ENCODE measurements at regions not wholly inside any gene's neighbourhood (a gene's known extent, or its start where the extent isn't known, plus 50 kb on each side); places are given as distances from the start of the nearest gene placed in this dataset.
"Not testable (repeated sequence)": the region's sequence is repeated elsewhere in the genome, so short reads cannot be mapped to it uniquely, and the experiment has no call there.

DNA sequence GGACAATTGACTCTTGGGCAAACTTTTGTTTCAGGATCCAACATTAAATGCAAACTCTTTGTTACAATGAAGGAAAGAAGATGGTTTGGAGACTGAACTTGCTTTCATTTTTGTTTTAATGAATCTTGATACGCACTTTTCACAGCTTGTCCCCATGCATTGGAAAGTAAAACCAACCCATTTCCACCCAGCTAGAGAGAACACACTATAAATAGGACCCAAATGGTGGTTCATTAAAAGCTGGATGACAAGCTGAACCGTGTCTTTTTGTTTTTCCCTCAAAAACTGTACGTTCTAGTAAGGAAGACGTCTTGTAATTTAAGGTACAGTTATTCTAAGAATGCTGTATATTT lies 95.3 kb upstream of the EGFL6 start:
- DNase-seq: no peak

DNA sequence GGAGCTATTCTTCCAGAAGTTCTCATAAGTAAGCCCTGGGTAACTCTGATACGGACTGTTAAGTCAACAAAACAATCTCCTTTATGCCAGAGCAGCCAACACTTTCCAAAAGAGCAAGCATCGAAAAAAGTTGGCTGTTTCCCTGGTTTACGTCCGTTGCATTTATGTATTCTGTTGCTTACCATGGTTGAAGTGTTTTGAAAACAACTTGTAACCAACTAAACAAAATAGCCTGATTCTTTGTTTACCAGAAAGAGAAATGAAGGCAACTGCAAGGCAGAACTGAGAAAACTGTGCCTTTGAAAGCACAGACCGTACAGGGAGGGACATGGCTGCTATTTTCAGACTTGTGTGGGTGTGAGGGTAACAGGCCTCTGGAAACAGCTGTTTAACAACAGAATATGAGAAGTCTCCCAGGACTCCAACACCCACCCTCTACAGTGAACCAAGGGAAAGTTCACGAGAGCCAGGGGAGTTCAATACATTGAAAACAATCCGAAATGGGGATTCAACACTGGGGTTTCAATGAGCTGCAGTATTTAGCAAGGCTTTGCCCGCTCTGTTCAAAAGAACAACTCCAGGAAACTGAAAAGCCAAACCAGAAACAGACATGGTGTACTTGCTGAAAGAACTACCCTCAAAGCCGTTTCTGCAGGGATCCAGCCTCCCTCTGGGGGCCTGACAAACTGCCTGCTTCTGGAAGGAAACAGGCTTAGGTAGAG lies 95.8 kb upstream of the EGFL6 start:
- peak; percentile 5 for DNase-seq

DNA sequence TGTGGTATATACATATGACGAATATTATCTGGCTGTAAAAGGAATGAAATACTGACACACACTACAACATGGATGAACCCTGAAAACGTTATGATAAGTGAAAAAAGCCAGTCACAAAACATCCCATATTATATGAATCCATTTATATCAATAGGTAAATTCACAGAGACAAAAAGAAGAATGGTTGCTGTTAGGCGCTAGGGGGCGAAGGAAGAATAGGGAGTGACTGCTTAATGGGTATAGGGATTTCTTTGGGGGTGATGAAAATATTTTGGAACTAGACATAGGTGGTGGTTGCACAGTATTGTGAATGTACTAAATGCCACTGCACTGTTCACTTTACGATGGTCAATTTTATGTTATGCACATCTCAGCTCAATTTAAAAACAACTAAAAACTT lies 96.4 kb upstream of the EGFL6 start:
- no peak for DNase-seq

DNA sequence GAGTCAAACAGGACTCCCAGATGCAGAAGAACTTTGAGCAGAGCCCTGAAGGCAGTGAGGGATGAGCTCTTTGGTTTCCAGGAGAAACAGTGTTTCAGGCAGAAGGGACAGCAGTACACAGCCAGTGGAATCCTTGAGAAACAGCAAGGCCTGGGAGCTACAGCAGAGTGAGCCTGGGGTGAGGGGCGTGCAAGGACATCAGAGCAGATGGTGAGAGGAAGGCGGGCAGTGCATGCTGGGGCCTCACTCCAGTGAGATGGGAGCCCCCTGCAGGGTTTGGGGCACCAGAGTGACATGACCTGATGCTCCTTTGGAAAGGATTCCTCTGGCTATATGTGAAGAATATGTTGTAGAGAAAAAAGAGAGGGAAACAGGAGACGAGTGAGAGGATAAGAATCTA lies 98.1 kb upstream of the EGFL6 start:
- DNase-seq: no peak

DNA sequence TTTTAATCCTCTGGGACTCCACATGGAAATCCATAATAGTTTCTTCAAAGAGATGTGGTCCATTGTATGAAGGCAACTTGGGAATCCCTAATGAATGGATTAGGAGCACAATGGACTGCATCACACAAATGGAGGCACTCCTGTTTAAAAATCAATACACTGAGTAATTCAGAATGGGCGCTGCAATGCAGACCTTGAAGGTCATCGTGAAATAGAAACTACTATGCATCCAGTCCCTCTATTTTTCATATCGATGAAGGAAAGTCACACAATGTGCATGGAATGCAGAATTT lies 98.8 kb upstream of the EGFL6 start:
- DNase-seq: no peak

DNA sequence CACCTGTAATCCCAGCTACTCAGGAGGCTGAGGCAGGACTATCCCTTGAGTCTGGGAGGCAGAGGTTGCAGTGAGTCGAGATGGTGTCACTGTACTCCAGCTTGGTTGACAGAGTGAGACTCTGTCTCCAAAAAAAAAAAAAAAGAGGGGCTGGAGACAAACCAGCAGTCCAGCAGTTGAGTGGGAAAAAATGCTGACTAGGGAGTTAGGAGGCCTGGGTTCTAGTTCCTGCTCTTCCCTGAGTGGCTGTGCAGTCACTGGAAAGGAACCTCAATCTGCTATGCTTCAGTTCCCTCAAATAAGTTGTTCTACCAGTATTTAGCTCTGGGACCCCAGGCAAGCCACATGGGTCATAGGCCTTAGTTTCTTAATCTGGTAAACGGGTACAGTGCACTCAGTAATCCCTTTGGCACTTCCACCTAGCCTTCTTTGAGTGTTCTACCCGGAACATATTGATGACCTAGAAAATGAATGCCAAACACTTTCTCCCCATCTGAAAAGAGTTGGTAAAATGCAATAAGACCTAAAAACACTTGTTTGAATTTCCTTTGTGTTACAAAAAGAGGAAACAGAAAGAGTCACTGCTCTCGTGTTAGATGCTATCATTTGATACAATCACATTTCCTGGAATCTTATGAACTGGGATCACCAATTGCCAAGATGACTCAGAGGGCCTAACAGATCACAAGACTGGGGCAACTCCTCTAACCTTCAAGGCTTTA lies 99.3 kb upstream of the EGFL6 start:
- DNase-seq: no peak

DNA sequence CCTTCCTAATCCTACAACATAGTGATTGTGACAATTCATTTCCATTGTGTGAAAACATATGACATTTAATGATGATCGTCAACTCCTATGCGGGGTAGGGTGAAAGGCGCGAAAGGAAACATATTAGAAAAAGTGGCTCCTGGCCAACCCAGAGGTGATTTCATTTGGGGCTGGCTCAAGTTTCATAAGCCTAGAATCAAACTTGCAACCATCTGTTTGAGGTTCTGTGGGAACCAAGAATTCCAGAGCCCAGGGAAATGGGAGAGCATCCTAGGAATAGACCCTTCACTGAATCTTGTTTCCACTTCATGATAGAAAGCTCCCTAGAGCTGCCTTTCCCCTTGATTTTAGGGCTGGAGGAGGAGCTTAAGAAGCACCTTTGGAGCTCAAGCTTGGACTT lies 101.3 kb upstream of the EGFL6 start:
- no peak for DNase-seq

DNA sequence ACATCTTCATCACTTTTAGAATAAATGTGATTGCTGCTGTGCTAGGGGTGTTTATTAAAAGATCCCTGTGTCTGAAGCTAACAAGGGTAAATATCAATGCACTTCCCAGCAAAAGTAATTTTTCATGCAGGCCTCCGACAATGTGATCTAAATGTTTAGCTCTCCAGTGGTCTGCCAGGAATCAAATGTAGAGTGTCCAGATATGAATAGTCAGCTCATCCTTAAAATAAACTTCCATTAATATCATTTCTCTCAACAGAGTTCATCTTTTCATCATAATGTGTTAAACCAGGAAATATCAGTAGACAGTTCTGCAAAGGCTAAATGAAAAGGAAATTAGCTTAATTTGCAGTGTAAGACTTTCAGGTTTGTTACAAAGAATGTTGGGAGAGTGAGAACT lies 102.2 kb upstream of the EGFL6 start:
- no peak for DNase-seq

DNA sequence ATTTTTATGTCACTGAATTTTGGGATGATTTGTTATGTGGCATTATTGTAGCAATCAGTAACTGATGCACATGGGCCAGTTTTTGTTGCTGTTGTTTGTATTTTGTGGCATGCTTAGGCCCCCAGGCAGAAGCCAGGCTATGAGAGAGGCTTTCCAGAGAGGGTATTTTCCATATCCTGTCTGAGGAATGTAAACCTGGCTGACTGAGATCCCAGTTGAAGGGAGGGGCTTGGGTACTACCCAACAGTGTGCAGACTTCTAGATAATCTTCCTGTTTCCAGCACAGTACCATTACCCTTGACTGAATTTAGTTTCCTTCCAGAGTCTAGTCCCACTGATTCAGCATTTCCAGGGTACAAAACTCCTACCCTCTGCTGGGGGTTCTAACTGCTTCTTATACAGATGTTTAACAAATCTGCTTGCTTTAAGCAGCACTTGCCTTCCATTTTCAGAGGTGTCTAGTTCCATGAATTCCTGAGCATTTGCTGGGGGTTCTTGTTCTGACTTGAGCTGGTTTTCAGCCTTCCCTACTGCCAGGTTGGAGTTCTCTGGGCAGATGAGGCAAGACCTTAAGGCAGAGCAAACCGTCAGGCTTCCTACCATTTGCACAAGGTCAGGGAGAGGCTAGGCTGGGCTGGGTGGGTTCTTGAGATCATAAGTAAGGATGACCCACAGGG lies 104.7 kb upstream of the EGFL6 start:
- no peak for DNase-seq

DNA sequence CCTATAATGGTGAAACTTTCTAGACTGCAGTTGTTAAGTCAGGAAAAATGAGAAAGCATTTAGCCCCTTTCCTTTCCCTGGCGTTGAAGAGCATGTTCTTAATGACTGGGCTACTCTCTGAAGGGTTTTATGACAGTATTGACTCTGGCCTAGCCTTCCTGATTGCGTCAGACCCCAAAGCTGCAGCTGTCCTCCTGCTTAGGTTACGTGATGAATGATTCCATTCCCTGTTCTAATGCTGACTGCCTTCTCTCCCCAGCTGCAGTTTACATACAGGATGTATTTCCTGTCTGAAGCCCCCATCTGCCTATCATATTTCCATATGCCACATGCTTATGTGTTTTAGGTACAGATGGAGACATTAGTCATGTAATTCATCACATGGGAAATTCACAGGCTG lies 105.8 kb upstream of the EGFL6 start:
- no peak for DNase-seq

DNA sequence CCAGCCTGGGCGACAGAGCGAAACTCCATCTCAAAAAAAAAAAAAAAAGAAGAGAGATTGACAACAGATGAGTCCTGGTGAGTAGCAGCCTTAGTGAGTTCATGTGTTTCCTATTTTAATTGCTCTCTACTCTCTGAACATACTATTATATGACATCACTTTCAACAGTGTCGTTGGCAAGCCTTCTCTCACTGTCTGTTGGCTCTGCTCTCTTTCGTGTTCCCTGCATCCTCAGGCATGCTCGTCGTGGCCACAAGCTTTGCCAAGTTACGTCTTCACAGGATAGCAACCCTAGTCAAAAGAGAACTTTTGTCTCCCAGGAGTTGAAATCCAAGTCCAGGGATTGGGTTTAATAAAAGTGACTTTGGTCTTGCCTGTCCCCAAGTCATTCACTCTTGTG lies 117.1 kb upstream of the EGFL6 start:
- DNase-seq: no peak

DNA sequence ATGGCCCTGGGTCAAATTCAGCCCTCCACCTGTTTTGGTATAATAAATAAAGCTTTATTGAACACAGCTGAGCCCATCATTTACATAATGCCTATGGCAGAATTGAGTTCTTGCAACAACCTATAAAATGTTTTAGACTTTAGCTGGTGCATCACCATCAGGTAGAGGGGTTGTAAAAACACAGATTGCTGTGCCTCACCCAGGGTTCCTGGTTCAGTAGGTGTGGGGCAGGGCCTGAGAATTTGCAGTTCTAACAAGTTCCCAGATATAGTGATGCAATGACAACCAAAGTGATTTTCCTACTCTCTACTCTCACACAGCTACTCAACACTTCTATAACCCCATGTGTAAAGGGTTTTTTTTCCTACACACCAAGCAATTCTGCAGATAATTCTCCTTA lies 120.0 kb upstream of the EGFL6 start:
- DNase-seq: no peak

DNA sequence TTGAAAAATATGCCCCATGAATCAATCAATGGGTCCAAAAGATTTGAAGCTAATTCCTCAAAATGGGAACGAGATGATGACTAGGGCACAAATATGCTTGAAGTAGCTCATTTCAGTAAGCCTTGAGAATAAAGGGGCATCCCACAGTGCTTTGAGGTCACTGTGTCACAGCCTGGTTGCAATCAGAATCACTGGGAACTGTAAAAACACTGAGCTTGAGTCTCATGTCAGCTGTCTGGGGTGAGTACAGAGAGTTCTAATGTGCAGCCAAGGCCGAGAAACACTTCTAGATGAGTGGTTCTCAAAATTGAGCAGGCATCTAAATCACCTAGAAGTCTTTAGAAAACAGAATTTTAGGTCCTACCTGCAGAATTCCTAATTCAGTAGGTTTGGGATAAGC lies 120.5 kb upstream of the EGFL6 start:
- no peak for DNase-seq

DNA sequence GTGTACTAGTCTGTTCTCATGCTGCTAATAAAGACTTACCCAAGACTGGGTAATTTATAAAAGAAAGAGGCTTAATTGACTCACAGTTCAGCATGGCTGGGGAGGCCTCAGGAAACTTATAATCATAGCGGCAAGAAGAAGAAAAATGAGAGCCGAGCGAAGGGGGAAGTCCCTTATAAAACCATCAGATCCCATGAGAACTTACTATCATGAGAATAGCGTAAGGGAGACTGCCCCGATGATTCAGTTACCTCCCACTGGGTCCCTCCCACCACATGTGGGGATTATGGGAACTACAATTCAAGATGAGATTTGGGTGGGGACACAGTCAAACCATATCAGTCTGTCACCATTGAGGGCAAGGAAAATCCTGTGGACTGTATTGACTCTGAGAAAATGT lies 121.8 kb upstream of the ATXN3L start:
- not testable (repeated sequence) for DNase-seq

DNA sequence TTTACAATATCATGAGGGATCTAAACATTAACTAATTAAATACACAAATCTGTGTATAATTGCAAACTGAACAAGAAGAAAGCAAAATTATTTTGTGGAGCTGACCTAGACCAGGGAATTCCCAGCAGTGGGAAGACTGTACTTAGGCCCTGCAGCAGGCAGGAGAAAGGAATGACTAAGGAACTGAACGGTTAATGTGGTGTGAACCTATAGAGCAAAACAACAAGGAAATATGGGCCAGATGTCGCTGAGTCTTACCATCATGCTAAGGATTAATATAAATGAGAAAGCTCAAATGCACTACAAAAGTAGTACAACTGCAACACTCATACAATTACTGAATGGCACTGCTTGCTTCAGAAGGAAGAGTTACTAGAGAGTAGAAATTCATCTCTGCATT lies 120.3 kb upstream of the ATXN3L start:
- DNase-seq: no peak

DNA sequence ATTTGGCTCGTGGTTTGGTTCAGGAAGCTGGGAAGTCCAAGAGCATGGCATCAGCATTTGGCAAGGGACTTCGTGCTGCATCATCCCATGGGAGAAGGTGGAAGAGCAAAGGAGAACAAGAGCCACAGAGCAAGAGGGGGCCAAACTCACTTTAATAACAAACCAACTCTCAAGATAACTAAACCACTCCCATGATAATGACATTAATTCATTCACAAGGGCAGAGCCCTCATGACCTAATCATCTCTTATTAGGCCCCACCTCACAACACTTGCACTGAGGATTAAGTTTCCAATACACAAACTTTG lies 113.4 kb upstream of the ATXN3L start:
- no peak for DNase-seq

DNA sequence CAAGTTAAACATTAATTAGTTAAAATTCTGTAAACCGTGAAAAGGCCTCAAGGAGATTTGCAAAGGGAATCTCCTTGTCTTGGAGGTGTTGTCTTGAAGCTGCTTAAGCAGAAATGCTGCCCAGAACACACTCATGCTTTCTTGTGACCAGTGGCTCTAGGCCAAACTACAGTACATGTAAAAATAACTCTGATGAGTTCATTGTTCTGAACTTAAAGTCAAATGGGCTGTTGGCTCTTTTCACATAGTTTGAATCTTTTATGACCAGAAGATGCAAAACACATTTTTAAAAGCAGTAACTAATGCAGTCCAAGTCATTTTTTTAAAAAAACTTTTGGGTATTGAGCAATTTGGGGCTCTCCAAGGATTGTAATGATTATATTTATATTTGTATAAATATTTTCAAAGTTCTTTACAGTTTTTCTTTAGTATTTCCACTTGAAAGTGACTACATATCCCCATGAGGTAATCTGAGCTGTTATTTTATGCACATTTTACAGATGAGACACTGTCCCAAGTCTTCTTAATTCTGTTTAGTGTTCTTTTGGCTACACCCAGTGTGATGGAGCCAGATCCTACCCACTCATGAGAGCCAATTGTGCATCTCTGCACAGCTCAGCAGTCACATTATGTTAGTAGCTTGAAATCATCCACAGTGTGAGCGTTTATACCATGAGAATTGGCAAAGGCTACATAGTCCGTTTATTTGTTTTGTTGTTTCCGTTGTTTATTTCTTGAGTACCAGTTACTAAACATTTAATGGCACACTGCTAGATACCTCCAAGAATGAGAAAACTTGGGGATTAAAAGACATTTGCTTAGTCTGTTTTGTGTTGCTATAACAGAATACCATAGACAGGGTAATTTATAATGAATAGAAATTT lies 112.8 kb upstream of the ATXN3L start:
- DNase-seq: no peak

DNA sequence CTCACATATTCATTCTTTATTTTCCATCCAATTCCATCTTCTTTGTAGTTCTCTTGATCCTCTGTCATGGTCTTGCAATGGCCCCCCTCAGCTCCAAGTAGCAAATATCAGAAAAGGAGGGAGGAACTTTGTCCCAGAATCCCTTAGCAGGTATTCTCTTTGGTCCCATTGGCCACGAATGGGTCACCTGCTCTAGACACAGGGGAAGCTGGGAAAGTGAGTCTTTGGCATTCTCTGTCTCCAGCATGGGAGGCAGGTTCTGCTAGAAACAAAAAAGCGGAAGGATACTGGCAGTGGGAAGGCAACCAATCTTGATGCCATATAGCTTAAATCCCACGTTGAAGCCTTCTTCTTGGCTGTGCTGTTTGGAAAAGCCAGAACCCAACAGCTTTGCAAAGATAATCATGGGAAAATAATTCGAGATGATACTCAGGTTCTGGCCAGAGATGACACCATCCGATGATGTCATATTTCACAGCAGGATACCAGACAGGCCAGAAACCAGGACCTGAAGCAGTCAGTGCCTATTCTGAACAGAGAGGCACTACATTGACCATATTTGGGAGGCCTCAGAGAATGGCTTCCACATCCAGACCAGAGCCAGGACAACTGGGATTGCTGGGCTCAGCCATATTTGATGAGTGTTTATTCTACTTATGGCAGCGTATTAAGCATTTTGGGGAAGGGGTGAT lies 110.4 kb upstream of the ATXN3L start:
- no peak for DNase-seq

DNA sequence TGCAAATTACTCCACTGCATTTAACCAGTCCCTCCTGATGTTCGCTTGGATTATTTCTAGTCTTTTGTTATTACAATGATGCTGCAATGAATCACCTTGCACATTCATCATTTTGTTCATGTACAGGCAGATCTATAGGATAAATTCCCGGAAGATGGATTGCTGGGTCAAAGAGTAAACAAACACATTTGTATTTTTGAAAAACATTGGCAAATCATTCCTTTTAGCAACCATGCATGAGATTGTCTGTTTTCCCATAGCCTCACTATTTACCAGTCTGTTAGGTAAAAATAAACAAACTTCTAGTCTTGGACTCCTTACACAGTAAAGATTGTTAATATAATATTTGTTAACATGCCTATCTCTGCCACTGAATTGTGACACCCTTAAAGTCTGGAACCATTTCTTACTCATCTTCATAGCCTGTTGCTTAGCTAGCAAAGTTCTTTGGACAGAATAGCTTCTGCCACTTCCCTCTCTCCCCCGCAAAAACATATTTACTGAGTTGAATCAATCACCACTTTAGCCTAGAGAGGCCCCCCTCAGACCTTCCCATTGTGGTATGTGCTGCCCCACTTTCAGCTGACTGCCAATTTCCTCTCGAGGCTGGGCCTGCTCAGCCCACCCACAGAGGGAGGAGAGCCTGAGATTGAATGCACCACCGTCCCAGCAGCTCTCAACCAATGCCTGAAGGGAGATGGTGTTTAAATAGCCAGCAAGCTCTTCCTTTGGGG lies 108.4 kb upstream of the ATXN3L start:
- peak; percentile 2 for DNase-seq

DNA sequence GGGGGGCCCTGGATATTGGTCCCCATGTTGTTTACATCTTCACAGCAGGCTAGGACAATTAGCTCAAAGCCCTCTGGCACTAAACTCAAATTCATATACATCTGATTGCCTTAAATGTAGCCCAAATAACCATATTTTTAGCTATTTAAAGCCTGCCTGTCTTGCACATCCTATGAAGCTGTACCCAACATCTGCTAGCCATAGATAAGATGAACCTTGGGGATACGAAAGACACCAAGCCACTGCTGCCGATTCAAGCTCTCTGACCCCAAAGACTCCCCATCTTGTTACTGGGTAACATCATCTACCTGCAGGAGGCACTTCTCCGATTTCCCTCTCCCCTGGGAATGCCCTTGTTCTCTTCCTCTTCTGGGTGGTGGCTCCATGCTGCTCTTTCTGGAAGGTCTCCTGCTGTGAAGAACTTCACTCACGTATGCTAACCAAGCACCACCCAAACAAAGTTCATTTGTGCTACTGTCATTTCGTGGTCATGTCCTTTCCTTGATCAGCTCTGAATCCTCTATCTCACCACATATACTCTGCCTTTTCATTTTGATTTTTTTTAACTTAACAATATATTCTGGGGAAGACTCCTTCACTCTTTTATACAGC lies 107.7 kb upstream of the ATXN3L start:
- DNase-seq: no peak

DNA sequence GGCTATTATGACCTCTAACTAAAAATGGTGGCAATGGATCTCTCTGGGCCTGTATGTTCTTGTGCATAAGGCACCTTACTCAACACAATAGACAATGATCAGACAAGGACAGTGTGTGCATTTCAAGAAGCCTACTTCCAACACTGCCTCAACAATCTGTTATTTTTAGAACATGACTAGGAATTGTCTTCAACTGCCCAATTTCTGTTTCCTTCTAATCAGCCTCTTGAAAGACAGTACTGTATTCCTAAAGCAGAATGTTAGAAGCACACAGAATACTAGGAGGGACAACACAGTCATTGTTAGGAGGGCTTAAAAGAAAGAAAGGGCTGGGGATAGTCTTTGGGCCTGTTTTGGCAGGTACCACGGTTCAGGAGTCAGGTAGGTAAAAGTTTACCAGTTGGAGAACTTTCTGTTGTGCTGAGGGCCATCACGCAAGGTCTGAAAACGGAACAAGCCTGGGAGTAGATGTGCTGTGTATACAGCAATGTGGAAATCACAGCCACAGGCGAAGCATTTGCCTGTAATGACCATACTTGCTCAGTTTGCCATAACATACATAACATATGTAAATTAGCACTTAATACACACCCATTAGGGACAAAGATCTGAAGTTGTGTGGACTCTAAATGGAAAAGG lies 100.8 kb upstream of the ATXN3L start:
- no peak for DNase-seq

DNA sequence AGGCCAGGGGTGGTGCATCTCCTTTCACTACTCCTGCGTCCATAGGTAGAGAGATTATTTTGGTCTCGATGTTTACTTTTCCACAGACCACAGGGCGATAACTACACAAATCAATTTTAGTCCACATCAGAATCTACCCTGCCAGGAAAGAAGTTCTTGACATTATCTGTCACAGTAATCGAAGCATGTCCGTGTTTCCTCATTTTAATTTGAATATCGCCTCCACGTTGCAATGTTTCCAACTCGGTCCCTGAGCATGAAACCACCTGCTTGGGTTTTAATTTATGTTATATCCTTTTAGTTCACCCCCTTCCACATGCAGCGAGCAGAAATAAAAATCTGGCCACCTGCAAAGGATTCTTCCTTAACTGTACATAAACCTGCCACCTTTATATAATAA lies 100.1 kb upstream of the ATXN3L start:
- DNase-seq: no peak
